GM19395 (cell line): ENCODE measurements at regions not wholly inside any gene's neighbourhood (a gene's known extent, or its start where the extent isn't known, plus 50 kb on each side); places are given as distances from the start of the nearest gene placed in this dataset.

Experiments used
- ATAC-seq: cut with Tn5 transposase; IDR thresholded peaks from one replicate; pipeline ENCODE4 v1.9.1; 2021; ENCODE audit warnings: mild to moderate bottlenecking, moderate library complexity; ENCODE audit not compliant: unreplicated experiment

GRCh38 chr2:65522922-65523321 lies 90.5 kb upstream of the SPRED2 start:
- no peak for ATAC-seq

GRCh38 chr2:65518751-65519150 lies 86.4 kb upstream of the SPRED2 start:
- ATAC-seq, result no peak

GRCh38 chr2:65514555-65515195 lies 82.3 kb upstream of the SPRED2 start:
- ATAC-seq, result no peak

- no peak for ATAC-seq
Observed at GRCh38 chr2:65512783-65513182, 80.4 kb upstream of the SPRED2 start.

GRCh38 chr2:65511306-65511705 lies 78.9 kb upstream of the SPRED2 start:
- no peak for ATAC-seq

GRCh38 chr2:65508225-65508624 lies 75.8 kb upstream of the SPRED2 start:
- ATAC-seq, result no peak

- ATAC-seq, result no peak
Observed at GRCh38 chr2:65507102-65508069, 75.0 kb upstream of the SPRED2 start.

GRCh38 chr2:65504814-65505697 lies 72.7 kb upstream of the SPRED2 start:
- ATAC-seq, result no peak

- no peak for ATAC-seq
Observed at GRCh38 chr2:65504201-65504600, 71.8 kb upstream of the SPRED2 start.

GRCh38 chr2:65503746-65504145 lies 71.3 kb upstream of the SPRED2 start:
- ATAC-seq, result no peak

- ATAC-seq, result no peak
Observed at GRCh38 chr2:65501836-65502235, 69.4 kb upstream of the SPRED2 start.

GRCh38 chr2:65501074-65501473 lies 68.7 kb upstream of the SPRED2 start:
- no peak for ATAC-seq

GRCh38 chr2:65500310-65501040 lies 68.1 kb upstream of the SPRED2 start:
- ATAC-seq, result no peak

- ATAC-seq, result no peak
Observed at GRCh38 chr2:65499216-65499615, 66.8 kb upstream of the SPRED2 start.

- ATAC-seq, result no peak
Observed at GRCh38 chr2:65498396-65498795, 66.0 kb upstream of the SPRED2 start.

GRCh38 chr2:65495251-65495877 lies 63.0 kb upstream of the SPRED2 start:
- no peak for ATAC-seq

GRCh38 chr2:65494078-65494477 lies 61.7 kb upstream of the SPRED2 start:
- ATAC-seq, result no peak

- no peak for ATAC-seq
Observed at GRCh38 chr2:65491381-65491905, 59.0 kb upstream of the SPRED2 start.

GRCh38 chr2:65490222-65490621 lies 57.8 kb upstream of the SPRED2 start:
- no peak for ATAC-seq

GRCh38 chr2:65489269-65489668 lies 56.9 kb upstream of the SPRED2 start:
- no peak for ATAC-seq
